HEK293T (cell line): ENCODE measurements at regions not wholly inside any gene's neighbourhood (a gene's known extent, or its start where the extent isn't known, plus 50 kb on each side); places are given as distances from the start of the nearest gene placed in this dataset.

Source experiments
- ARNT ChIP-seq: fragments of 450-650 bp; IDR thresholded peaks from 2 replicates; pipeline ENCODE4 v1.6.1; 2017; ENCODE audit warnings: mild to moderate bottlenecking
- BHLHE40 ChIP-seq: fragments of 450-650 bp; IDR thresholded peaks from 2 replicates; pipeline ENCODE4 v1.6.1; 2016; ENCODE audit warnings: mild to moderate bottlenecking, moderate library complexity, borderline replicate concordance
- CTBP1 ChIP-seq: fragments of 450-650 bp; IDR thresholded peaks from 2 replicates; pipeline ENCODE4 v1.6.1; 2016; ENCODE audit warnings: borderline replicate concordance
- ELF4 ChIP-seq: fragments of 450-650 bp; IDR thresholded peaks from 2 replicates; pipeline ENCODE4 v1.6.1; 2017; ENCODE audit warnings: antibody characterized with exemption
- FOXA1 ChIP-seq: fragments of 450-650 bp; IDR thresholded peaks from 2 replicates; pipeline ENCODE4 v1.6.1; 2016; ENCODE audit warnings: mild to moderate bottlenecking
- FOXK2 ChIP-seq: fragments of 450-650 bp; IDR thresholded peaks from 2 replicates; pipeline ENCODE4 v1.6.1; 2016; ENCODE audit warnings: mild to moderate bottlenecking
- FOXM1 ChIP-seq: fragments of 450-650 bp; IDR thresholded peaks from 2 replicates; pipeline ENCODE4 v1.6.1; 2017; ENCODE audit warnings: mild to moderate bottlenecking, borderline replicate concordance
- HDGF ChIP-seq: fragments of 450-650 bp; IDR thresholded peaks from 2 replicates; pipeline ENCODE4 v1.6.1; 2017; ENCODE audit warnings: antibody characterized with exemption, borderline replicate concordance
- L3MBTL2 ChIP-seq: fragments of 450-650 bp; conservative IDR thresholded peaks from 2 replicates; pipeline ENCODE4 v1.6.1; 2016; ENCODE audit warnings: mild to moderate bottlenecking
- SUZ12 ChIP-seq: fragments of 450-650 bp; IDR thresholded peaks from 2 replicates; pipeline ENCODE4 v1.6.1; 2016; ENCODE audit warnings: mild to moderate bottlenecking
- TARDBP ChIP-seq: fragments of 450-650 bp; IDR thresholded peaks from 2 replicates; pipeline ENCODE4 v1.6.1; 2016
- ZNF384 ChIP-seq: fragments of 450-650 bp; IDR thresholded peaks from 2 replicates; pipeline ENCODE4 v1.6.1; 2016

DNA sequence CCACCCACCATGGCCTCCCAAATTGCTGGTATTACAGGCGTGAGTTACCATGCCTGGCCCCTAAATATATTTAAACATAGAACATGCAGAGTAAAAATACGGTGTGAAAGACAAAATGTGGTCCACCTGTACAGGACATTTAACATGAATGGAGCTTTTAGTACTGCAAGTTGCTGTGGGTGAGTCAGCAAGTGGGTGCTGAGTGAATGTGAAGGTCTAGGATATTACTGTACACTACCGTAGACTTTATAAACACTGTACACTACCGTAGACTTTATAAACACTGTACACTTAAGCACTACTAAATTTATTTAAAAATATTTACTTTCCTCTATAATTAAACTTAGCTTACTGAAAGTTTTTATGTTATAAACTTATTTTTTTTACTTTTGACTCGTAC is 317.8 kb downstream of the PRDM9 start:
- TF ChIP-seq CTBP1 = no peak
- no peak for TF ChIP-seq FOXM1
- TF ChIP-seq BHLHE40 = no peak
- no peak for TF ChIP-seq ARNT
- TF ChIP-seq TARDBP = no peak
- no peak for TF ChIP-seq ELF4
- no peak for TF ChIP-seq FOXA1
- no peak for TF ChIP-seq L3MBTL2
- TF ChIP-seq FOXK2 = no peak
- TF ChIP-seq ZNF384 = no peak
- TF ChIP-seq HDGF = no peak
- TF ChIP-seq SUZ12 = no peak
